NCI-H1417 treated with DMSO at 0.1 percent for 48 hours (cell line): ENCODE measurements at regions not wholly inside any gene's neighbourhood (a gene's known extent, or its start where the extent isn't known, plus 50 kb on each side); places are given as distances from the start of the nearest gene placed in this dataset.
"Not testable (repeated sequence)": the region's sequence is repeated elsewhere in the genome, so short reads cannot be mapped to it uniquely, and the experiment has no call there.

Experiments
- DNase-seq: peaks from one replicate; lab custom pipeline; 2025; lab: John Stamatoyannopoulos, UW

DNA sequence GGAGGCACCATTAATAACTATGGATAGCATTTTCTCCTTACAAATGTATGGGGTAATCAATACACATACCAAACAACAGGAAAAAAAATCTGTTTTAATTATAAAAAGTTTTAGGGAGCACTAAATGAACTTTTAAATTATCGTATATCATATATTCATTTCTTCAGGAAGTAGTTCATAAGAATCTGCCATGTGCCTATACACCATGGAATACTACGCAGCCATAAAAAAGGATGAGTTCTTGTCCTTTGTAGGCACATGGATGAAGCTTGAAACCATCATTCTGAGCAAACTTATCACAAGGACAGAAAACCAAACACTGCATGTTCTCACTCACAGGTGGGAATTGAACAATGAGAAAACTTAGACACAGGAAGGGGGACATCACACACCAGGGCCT lies 162.1 kb upstream of the RASA1 start:
- no peak for DNase-seq

DNA sequence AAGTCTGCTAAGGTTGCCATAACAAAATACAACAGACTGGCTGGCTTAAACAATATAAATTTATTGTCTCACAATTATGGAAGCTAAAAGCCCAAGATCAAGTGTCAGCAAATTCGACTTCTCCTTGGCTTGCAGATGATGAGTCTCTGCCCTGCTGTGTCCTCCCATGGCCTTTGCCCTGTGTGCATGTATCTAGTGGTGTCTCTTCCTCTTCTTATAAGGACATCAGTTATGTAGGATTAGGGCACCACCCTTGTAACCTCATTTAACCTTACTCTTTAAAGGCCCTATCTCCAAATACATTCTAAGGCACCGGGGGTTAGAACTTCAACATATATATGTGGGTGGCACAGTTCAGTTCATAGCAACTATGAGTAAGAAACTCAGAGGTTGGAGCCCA lies 157.9 kb upstream of the RASA1 start:
- DNase-seq: no peak

DNA sequence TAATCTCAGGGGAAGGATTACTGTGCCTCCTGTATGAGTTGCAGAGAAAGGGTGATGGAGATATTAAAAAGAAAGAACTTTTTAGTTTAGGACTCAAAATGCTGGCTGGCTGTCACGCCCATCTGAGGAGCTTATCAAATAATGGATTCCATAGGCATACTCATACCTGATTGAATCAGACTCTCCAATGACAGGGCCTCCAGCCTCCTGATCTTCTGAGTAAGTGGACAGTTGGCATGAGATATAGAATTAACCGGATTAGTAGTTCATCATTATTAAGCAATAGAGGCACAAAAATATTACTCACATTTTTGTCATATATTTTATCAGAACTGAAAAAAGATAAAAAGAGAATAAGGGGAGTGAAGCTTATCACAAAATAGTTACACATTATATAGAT lies 157.0 kb upstream of the RASA1 start:
- DNase-seq: no peak

DNA sequence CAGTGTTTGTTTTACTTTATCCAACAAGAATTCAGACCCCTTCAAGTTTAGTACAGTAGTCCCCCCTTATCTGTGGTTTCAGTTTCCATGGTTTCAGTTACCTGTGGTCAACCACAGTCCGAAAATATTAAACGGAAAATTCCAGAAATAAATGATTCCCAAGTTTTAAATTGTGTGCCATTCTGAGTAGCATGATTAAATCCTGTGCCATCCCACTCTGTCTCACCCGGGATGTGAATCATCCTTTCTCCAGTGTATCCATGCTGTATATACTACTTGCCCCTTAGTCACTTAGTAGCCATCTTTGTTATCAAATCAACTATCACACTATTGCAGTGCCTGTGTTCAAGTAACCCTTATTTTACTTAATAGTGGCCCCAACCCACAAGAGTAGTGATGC lies 153.8 kb upstream of the RASA1 start:
- no peak for DNase-seq

DNA sequence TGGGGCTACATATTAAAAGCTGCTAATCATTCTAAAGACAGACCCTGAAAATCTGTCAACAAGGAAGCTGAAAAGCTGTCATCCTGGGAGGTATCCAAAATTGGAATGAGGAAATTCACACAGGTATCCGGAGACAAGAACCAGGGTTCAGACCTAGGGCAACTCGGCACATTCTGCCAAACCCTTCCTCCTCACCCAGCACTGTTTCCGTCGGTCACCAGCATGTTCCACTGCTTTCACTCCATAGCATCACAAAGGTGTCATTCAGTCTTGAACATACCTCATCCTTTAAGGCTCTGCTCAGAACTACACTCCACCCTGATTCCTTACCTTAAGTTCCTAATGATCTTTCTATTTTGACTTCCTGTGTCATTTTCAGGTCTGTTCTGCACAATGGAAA lies 153.1 kb upstream of the RASA1 start:
- no peak for DNase-seq

DNA sequence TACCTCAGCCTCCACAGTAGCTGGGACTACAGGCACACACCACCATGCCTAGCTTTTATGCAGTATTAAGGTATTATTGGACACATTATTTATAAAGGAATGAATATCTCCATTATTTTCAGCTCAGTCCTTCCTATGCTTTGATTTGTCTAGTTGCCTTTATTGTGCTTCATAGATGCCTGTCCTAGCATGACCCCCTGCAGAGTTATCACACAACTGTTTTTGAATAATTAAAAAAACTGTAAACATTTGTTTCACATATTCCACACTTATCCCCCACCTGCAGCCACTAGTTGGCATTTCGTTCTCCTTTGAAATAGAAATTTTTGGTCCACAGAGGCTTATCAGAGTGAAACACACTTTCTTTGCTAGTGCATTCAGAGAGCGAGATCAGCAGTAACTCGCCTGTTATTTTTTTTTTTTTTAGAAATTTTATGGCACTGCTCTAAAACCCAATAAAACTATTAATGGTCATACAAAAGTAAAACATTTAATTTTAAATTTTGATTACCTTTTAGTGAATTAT lies 151.8 kb upstream of the RASA1 start:
- no peak for DNase-seq

DNA sequence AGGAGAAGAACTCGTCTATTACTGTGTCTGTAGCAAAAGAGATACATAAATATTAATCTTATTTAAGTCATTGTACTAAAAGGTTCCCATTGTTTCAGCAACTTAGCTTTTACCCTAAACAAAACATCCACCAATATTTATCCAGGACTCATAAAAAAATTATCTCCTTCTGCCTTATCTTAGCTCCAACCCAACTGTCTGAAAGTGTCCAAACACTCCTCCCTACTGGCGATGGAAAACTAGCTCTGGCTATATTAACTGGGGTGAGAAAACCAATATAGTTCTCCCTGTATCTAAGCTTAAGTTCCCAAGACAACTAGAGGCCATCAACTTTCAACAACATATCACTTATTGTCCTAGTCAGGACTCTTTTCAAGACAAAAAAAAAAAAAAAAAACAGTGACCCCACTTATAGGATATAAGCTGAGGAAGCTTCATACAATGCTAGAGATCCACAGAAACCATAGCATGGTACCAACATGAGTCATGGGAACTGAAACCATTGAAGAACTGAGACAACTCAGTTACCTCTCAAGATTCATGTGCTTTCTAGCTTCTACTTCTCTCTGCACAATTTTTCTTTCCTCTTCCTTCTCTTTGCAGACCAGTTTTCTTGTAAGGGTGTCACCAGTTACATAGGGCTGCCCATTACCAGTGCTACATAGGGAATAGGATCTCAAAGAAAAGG lies 150.7 kb upstream of the RASA1 start:
- DNase-seq: no peak

DNA sequence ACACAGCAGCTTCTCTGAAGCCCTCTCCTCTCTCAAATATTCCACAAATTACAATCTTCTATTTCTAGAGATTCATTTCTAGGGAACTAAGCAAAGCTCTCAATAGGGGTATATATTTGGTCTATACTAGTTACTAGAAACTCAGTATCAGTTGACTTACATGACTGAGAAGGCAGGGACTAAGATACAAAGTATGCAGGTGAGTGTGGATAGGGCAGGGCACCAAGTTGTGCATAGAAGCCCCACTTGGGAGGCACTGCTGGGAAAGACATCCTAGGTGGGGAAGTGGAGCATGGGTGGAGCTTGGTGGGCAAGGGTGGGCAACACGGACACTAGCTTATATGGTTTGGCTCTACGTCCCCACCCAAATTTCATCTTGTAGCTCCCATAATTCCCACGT lies 148.1 kb upstream of the RASA1 start:
- no peak for DNase-seq

DNA sequence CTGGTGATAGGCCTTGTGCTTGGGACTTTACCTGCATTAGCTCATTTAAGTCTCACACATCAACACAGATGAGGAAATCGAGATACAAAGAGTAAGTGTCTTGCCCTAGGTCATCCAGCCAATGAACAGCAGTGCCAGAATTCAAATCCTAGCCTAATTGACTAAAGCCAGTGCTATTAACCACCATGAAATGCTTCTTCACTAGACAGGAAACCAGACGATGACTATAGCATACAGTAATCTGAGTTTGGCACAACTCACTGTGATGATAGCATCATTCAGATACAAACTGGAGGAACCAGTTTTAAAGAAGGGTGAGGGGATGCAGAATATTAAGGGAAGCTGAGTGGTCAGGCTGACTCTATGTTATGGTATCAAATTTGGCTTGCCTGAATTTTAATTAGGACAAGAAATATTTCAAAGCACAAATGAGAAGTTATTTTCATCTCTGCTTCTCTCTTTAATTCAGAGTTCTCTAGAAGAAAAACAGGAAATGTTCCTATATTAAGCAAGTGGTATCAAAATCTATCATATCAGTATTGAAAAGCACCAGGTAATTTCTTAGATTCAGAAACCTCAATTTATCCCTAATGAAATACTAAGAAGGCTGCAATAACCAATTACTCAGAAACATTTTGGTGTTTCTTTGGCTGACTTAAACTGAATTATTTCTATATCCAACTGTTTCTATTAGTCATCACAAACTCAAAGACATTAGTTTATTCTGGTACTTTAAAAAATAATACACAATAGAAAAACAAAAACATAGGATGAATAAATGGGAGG lies 147.0 kb upstream of the RASA1 start:
- DNase-seq: no peak

DNA sequence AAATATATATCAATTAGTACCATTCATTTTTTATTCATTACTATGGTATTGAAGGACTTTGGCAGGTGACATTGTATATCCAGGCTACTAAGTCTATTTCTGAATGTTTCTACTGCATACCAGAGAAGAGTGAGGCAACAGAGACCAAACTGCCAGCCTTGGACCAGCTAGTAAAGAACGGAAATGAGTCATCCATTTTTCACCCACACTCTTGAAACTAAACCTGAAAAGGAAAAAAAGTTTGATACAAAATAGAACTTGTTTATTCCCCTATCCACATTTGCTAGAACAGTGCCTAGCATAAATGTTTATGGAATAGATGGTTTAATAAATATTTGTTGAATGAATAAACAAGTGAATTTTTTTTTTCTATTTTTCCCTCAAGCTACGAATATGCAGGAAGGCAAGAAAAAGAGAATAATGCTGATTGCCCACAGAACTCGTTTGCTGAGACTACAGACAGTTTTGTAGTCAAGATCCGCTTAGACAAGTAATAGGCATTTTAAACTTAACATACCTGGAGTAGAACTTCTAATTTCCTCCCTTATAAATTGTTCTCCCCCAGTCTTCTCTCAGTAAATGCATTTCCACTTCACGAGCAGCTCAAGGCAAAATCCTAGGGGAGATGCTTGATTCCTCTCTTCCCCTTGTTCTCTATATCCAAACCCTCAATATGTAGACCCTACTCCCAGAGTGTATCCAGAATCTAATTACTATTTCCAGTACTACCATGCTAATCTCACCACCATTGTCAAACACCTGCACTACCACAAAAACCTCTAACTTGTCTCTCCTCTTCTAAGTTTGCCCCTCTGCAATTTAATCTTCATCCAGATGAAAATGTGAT lies 146.2 kb upstream of the RASA1 start:
- no peak for DNase-seq

DNA sequence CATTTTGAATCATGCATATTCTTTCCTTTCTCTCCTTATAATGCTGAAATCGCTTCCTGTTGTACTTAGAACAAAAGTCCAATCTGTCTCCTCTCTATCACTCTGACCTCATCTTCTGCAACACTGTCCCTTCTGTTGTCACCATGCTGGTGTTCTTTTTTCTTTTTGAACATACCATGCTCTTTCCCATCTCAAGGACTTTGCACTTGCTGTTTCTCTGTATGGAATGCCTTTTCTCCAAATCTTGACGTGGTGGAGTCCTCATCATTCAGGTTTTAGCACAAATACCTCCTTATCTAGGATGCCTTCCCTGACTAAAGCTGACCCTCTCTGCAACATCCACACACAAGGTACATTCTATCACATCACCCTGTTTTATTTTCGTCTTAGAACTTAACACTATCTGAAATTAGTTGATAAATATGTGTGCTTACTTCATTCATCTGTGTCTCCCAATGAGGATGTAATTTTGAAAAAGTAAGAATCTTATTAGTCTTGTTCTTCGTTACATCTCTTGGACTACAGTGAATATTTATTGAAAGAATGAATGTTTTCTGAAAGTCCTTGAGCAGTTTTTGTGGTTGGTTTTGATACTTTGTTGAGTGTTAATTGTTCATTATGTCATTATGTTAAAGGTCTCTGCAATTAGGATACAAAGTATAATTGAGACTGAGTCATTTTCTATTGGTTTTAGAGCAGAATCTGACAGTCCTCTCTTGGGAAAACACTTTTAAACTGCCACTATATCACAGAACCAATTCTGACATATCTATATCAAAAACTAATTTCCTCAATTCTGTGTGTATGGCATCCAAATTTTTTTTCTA lies 145.3 kb upstream of the RASA1 start:
- DNase-seq: no peak

DNA sequence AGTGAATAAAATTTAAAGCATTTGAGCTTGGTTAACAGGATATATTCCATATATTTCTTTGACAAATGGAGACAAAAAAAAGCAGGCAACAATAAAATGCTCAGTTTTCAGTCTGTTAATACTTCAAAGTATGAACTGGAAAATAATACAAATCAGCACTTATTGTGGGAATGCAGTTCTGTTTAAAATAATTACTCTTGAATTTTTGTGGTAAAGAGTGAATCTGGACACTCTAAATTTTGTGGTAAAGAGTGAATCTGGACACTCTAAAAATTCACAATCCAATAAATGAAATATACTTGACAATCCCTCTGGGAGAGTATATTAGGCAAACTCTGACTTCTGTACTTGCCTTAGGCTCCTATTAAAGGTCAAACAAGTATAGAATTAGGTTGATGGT lies 141.9 kb upstream of the RASA1 start:
- DNase-seq: no peak

DNA sequence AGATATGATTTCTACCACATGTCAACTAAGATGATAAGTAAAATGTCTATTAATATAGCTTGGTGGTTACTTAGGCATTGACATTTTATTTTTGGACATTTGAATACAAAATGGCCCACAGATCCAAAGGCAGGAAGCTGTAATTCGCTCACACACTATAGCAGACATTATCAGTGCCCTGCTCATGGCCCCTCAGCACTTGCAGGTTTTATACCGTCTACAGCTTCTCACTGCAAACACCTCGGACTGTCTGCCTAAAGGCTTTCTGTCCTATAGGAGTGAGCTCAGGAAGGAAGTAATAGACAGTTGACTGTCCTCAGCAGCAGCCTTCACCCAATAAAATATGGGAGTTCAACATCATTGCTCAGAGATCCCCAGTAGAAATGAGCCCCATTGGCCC lies 140.8 kb upstream of the RASA1 start:
- no peak for DNase-seq

DNA sequence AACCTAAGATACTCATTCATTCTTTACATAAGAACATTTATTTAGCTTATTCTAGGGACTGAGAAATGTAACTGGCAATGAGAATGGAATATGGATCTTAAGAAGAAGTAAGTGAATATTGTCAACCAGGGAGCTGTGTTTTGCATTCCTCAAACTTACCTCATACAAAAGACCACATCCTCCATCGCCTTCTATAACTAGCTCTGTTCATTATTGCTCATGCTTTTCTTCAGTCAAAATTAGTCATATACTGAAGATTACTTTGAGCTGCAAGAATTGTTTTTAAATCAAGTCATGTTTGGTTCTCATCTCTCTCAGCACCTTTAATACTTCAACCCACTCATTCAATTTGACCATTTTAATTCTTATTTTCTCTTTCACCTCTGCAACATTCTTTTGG lies 140.3 kb upstream of the RASA1 start:
- no peak for DNase-seq

DNA sequence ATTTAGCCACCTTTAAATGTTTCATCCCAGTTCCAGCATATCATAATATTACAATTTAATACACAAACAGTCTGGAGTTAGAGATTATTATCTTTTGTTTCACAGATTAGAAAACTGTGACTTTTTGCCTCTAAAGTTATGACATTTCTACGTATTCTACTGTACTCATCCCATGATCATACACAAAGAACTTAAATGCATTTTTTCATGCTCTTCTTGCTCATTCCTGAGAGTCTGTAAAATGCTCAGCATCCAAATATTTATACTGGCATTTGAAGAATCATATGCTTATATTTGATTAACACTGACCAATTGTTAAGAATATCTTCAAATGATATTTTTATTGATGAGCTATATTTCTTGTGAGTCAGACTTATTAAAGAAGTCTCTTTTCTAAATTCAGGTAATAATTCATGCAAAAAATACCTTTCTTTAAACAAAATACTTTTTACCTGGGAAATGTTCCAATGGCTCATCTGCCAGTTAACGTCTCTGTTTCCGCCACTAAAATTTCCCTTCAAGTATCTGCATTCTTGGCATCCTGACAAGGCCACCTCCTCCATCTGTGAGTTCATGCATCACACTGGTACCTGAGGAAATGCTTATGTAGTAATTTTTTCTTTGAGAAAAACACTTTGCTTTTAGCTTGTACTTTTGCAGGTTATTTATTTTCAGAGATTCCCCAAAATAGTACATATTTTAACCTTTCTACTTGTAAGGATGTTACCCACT lies 139.6 kb upstream of the RASA1 start:
- DNase-seq: no peak

DNA sequence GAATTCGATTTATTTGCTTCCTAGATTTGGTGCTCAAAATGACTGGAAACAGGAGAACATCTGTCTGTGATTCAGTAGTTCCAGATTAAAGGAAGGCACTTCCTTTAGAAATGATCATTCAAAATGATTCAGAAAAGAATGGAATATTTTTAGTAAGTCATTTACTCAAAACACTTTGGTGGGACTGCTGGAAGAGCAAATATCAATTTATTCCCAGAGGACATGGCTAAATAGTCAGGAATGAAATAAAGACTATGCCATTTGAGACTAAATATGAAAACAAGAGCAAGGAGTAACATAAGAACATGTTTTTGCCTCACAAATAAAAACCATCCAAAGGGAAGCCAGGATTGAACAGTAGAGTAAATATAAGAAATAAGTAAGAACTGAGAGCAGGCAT lies 138.6 kb upstream of the RASA1 start:
- DNase-seq: no peak

DNA sequence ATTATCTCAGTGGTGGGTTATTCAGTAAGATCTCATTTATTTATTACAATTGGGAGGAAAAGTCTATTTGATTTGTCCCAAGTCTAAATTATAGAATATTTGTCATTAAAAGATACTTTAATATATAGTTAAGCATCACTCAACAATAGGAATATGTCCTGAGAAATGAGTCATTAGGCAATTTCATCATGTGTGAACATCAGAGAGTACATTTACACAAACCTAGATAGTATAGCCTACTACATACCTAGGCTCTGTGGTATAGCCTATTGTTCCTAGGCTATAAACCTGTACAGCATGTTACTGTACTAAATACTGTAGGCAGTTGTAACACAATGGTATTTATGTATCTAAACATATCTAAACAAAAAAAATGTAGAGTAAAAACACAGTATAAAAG lies 135.0 kb upstream of the RASA1 start:
- DNase-seq: no peak

DNA sequence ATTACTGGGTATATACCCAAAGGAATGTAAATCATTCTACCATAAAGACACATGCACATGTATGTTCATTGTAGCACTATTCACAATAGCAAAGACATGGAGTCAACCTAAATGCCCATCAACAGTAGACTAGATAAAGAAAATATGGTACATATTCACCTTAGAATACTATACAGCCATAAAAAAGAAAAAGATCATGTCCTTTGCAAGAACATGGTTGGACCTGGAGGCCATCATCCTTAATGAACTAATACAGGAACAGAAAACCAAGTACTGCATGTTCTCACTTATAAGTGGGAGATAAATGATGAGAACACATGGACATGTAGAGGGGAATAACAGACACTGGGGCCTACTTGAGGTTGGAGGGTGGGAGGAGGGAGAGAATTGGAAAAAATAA lies 133.2 kb upstream of the RASA1 start:
- not testable (repeated sequence) for DNase-seq

DNA sequence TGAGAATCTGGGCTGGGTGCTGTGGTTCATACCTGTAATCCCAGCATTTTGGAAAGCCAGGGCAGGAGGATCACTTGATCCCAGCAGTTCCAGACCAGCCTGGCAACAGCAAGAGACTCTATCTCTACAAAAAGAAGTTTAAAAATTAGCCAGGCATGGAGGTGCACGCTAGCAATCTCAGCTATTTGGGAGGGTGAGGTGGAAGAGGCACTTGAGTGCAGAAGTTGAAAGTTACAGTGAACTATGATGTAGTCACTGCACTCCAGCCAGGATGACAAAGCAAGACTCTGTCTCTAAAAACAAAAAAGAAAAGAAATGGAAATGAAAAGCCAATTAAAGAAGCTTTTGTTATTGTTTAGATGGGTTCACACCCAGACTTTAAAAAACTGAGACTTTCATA lies 131.6 kb upstream of the RASA1 start:
- DNase-seq: no peak

DNA sequence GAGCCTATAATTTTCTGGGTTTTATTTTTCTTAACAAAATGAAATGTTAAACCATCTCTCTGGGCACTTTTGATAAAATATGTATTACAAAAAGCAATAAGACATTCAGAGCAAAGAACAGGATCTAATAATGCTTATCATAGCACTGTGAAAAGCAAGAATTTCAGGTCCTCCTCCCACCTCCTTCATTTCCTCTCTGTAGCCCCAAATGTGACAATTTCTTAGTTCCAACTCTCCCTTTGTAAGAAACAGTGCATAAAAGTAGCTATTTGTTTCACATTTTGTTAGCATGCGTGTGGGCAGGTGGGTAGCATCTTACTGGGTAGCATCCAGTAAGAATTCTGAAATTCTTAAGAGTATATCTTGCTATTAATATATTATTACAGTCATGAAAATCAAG lies 130.9 kb upstream of the RASA1 start:
- no peak for DNase-seq

DNA sequence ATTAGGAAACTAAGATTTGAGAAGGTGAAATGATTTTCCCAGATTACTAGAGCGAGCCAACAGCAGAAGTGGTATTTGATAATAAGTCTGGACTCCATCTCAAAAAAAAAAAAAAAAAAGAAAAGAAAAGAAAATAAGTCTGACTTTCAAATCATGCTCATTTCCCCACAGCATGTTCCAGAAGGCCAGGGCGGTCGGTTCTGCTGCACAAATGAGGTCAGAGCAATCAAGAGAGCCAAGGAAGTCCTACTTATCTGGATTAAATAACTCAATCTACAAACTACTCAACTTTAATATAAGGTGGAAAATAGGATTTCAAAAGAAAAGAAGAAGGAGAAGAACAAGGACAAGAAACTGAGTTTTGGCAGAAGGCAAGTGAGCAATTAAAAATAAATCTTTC lies 130.4 kb upstream of the RASA1 start:
- no peak for DNase-seq
